CD4-positive, alpha-beta T cell treated with Interleukin-6 at 100 ng/mL for 8 hours (primary cell): ENCODE measurements at regions not wholly inside any gene's neighbourhood (a gene's known extent, or its start where the extent isn't known, plus 50 kb on each side); places are given as distances from the start of the nearest gene placed in this dataset.
A peak's percentile ranks its signal among the peaks of the same experiment; 100 is the strongest.

Experiments used
- DNase-seq: peaks from one replicate; pipeline ENCODE4 v3.0.0-alpha.2; 2020; ENCODE audit warnings: mixed read lengths, low spot score

GRCh38 chr2:481388-481787, 193.5 kb upstream of the ALKAL2 start:
- DNase-seq, result no peak

GRCh38 chr2:479490-480176, 191.7 kb upstream of the ALKAL2 start:
- DNase-seq, result no peak

GRCh38 chr2:479031-479430, 191.1 kb upstream of the ALKAL2 start:
- DNase-seq, result no peak

GRCh38 chr2:471560-471959, 183.7 kb upstream of the ALKAL2 start:
- DNase-seq, result no peak

DNA sequence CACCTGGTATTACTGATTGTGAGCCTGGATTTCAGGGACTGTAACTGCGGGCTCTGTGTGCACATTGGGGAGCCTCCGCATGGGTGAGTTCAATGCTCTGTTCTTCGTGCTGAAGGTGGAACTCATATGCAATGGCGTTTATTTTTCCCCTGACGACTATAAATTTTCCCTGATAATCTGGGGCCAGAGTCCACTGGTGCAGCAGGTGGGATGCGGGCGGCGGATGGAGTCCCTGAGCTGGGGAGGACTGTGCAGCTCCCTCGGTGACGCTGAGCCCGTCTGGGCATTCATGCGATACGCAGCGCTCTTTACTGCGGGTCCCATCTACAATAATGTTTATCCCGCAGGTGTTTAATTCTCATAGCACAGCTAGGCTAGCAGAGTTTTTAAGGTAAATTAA, 181.6 kb upstream of the ALKAL2 start:
- DNase-seq, result no peak

DNA sequence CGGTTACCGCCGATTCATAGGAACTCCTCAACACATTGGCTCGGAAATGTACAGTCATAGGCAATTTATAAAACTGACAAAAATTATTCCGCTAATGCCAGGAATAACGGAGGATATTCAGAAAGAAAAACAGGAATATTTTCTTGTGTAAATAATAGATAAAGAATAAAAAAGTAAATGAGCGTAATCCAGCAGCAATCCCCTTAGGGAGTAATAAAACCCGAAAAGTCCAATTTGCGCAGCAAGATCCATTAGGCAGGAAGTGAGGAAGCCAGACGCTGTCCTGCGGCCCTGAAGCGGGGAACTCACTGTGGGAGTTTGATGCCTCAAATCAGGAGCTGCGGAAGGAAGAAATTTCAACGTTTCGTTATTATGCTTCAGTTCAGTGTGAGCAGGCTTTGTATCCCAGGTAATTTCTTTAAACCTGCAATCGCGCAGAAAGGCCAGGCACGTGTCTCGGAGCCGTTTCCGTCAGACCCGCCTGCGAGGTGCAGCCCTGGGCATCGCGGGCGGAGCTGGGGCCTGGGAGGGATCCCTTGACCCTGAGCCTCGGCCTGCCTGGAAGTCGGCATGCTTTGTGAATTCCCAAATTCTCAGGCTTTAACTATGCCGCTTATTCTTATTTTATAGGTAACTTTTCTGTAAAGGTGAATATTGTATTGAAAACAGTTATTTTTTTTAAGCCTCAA, 180.9 kb upstream of the ALKAL2 start:
- no peak for DNase-seq

- no peak for DNase-seq
Measured at GRCh38 chr2:467892-468647, 180.2 kb upstream of the ALKAL2 start.

GRCh38 chr2:467543-467891, 179.6 kb upstream of the ALKAL2 start:
- no peak for DNase-seq

DNA sequence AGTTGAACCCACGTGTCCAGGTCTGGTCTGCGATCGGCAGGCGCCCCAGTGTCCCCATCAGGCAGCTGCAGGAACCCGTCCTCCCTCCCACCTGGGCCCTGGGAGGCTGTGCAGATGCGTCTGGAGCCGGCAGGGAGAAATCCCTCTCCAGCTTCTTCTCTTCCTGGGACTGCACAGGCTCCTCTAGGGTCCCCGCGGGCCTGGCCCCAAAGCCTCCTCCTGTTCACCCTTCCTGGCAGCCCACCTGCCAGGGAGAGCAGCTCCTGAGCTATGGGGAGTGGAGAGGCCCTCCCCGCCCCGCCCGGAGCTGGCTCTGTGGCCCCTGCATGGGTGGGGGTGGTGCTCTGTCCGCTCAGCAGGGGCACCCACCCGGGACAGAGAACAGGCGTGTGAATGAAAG, 179.2 kb upstream of the ALKAL2 start:
- no peak for DNase-seq

DNA sequence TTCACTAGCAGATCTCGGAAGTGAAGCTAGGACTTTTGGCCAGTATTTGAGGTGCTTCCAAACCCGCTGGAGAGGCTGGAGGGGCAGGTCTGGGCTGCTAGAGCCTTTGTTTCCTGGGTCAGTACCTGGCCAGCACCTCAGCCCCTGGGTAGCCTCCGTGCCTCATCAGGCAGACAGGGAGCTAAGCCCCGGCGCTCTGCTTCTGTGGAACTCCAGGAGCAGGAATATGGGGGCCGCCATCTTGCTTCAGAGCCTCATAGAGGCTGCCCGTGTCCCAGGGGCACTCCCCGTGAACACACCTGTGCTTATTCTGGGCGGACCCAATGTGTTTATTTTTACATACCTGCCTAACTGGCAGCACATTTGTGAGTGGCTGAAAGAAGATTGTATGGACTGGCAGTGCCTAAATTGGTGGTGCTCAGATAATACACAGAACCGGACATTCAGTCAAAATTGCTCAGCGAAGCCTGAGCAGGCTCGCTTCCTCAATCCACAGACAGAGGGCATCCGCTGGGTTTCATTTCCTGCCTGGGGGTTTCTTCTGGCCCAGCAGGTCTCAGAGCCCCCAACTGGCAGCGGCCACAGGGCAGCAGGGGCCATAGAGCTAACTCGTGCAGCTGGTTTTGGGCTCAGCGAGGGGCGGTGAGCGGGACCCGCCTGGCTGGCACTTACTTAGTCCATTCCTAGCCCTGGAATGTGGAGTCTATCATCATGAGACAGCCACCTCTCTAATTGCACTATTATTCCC, 176.8 kb upstream of the ALKAL2 start:
- no peak for DNase-seq

- peak; percentile 58 for DNase-seq
Measured at GRCh38 chr2:460861-461260, 173.0 kb upstream of the ALKAL2 start.

DNA sequence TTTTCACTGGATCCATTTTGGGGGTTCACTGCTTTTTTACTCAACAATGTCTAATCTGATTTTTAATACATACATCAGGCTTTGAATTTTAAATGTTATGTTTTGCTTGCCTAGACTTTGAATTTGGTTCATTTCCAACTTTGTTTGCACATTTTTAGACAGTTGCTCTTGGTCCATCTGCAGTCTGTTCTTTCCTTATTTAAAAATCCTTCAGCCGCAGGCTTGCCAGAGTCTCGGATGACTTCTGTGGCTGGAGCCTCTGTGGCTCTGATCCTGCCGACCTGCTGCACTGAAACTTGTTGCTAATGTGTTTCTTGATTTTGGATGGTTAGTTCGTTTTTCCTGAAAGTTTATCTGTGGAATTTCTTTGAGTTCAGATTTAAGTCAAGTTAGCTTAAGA, 172.0 kb upstream of the ALKAL2 start:
- no peak for DNase-seq

DNA sequence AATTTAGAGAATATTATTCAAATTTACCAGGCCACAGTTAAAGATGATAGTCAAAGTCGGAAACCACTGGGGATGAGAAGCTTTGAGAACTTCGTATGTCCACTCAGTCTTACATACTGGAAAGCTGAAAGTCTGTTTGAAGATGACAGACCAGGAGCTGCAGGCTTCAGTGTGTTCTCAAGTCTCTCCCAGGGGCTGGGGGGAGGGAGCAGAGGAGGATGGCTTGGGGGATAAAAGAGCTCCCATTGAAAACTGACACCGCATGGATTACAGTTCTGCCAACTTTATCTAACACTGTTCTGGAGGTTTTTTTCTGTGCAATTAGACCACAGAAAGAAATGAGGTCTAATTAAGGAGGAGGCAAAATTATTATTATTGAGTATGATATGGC, 170.5 kb upstream of the ALKAL2 start:
- DNase-seq, result no peak

DNA sequence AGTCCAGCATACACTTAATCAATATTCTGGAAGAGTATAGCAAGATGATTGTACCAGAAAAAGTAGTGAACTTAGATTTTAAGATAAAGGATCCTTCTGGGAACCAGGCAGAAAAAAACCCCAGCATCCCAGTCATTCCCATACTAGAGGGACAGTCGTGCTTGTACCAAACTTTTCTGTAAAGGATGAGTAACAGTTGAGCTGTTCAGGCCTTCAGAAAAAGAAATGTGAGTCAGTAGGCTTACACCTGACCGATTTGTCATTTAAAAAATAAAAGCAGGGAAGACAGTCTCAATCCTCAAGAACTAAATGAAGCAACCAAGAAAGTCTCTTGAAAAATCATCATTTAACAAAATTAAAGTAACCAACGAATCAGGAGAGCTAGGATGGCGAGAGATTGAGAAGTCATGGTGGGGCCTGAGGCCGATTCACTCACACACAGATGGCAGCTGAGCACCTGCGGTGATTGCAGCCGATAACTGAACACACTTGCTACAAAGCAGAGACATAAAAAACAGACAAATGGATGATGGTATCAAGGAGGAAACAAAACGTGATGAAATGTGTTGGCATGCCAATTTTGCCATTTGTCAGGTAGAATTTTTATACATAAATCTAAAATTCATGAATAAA, 170.0 kb upstream of the ALKAL2 start:
- DNase-seq, result no peak

DNA sequence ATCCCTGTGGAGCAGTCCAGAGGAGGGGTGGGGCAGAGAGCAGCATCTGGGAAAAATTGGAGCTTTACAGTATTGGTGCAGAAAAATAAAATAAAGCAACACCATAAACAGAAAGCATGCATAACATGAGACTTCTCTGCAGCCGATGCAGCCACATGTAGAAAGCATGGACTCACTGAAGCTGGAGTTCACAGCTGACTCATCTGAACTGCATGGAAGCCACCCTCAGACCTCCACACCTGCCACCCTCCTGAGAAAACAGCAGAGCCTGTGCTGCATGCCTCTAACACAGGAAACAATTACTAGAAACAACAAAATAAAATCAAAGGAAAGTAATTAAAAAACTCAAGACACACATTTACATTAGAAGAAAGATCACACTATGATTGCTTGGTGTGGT, 169.4 kb upstream of the ALKAL2 start:
- DNase-seq, result no peak

GRCh38 chr2:455913-456312, 168.0 kb upstream of the ALKAL2 start:
- no peak for DNase-seq

- DNase-seq, result no peak
Measured at GRCh38 chr2:455015-455705, 167.3 kb upstream of the ALKAL2 start.

- no peak for DNase-seq
Measured at GRCh38 chr2:453132-453531, 165.2 kb upstream of the ALKAL2 start.

- DNase-seq, result no peak
Measured at GRCh38 chr2:451495-451894, 163.6 kb upstream of the ALKAL2 start.

GRCh38 chr2:449246-450067, 161.6 kb upstream of the ALKAL2 start:
- DNase-seq, result no peak
